ENCODE measurements at regions not wholly inside any gene's neighbourhood (a gene's known extent, or its start where the extent isn't known, plus 50 kb on each side); places are given as distances from the start of the nearest gene placed in this dataset.

GRCh38 chr6:126897758-126898157 lies 220.7 kb upstream of the RSPO3 start:
- H3K27ac ChIP-seq (ENCODE audit: insufficient read depth, low read length, poor library complexity, severe bottlenecking) = no peak overlapping the region

GRCh38 chr6:126904176-126904575 lies 214.3 kb upstream of the RSPO3 start:
- Mint-ChIP-seq H3K36me3 (no peaks in the 10 kb centered on the region), H3K27ac (no peak overlapping the region), H3K4me1 (no peaks in the 10 kb centered on the region), H3K4me3 (no peak overlapping the region), H3K9me3 (no peaks in the 10 kb centered on the region), H3K27me3 (no peaks in the 10 kb centered on the region)
- ATAC-seq (ENCODE audit: low read depth in 2 of 2) = no peak
- no peaks in the 10 kb centered on the region for H3K27me3 ChIP-seq (ENCODE audit: control insufficient read depth, insufficient read depth, low read length)
- no peaks in the 10 kb centered on the region for H3K9me3 ChIP-seq (ENCODE audit: control insufficient read depth in 2 of 2, low read length in 2 of 2)
- no peak overlapping the region for H3K27ac ChIP-seq (ENCODE audit: insufficient read depth, low read length, poor library complexity, severe bottlenecking)
- no peak for DNase-seq
- no peaks in the 10 kb centered on the region for H3K36me3 ChIP-seq (ENCODE audit: control insufficient read depth, insufficient read depth, low read length)
- no peaks in the 10 kb centered on the region for H3K4me1 ChIP-seq (ENCODE audit: control insufficient read depth, insufficient read depth, low read length, poor library complexity, severe bottlenecking)
- no peak overlapping the region for H3K4me3 ChIP-seq (ENCODE audit: low read depth, low read length)

More at GRCh38 chr6:126897758-126898157, 220.7 kb upstream of the RSPO3 start:
- ATAC-seq (ENCODE audit: low read depth in 2 of 2) = no peak
- no peaks in the 10 kb centered on the region for H3K9me3 ChIP-seq (ENCODE audit: control insufficient read depth in 2 of 2, low read length in 2 of 2)
- H3K4me3 ChIP-seq (ENCODE audit: low read depth, low read length) = no peak overlapping the region
- H3K27me3 Mint-ChIP-seq = no peaks in the 10 kb centered on the region
- no peaks in the 10 kb centered on the region for H3K36me3 ChIP-seq (ENCODE audit: control insufficient read depth, insufficient read depth, low read length)
- DNase-seq = no peak
- no peaks in the 10 kb centered on the region for H3K4me1 ChIP-seq (ENCODE audit: control insufficient read depth, insufficient read depth, low read length, poor library complexity, severe bottlenecking)
- peaks cover 0 to 2% (median 0%) of the 10 kb centered on the region in 7 donors for H3K9me3 Mint-ChIP-seq
- no peaks in the 10 kb centered on the region for H3K4me1 Mint-ChIP-seq
- no peak overlapping the region for H3K4me3 Mint-ChIP-seq
- H3K36me3 Mint-ChIP-seq = no peaks in the 10 kb centered on the region
- H3K27ac Mint-ChIP-seq = peak overlapping the region in 1 of 3 donors; percentile 83
- no peaks in the 10 kb centered on the region for H3K27me3 ChIP-seq (ENCODE audit: control insufficient read depth, insufficient read depth, low read length)

GRCh38 chr6:126905917-126906316 lies 212.6 kb upstream of the RSPO3 start:
- Mint-ChIP-seq H3K4me1 (no peaks in the 10 kb centered on the region), H3K36me3 (no peaks in the 10 kb centered on the region), H3K9me3 (peaks cover 0 to 2% (median 0%) of the 10 kb centered on the region in 7 donors), H3K4me3 (no peak overlapping the region), H3K27ac (no peak overlapping the region), H3K27me3 (peaks cover 4% of the 10 kb centered on the region)
- DNase-seq (no peak), ATAC-seq (ENCODE audit: low read depth in 2 of 2) (no peak)
- Histone ChIP-seq H3K27me3 (ENCODE audit: control insufficient read depth, insufficient read depth, low read length) (no peaks in the 10 kb centered on the region), H3K4me3 (ENCODE audit: low read depth, low read length) (no peak overlapping the region), H3K27ac (ENCODE audit: insufficient read depth, low read length, poor library complexity, severe bottlenecking) (no peak overlapping the region), H3K36me3 (ENCODE audit: control insufficient read depth, insufficient read depth, low read length) (no peaks in the 10 kb centered on the region), H3K9me3 (ENCODE audit: control insufficient read depth in 2 of 2, low read length in 2 of 2) (no peaks in the 10 kb centered on the region), H3K4me1 (ENCODE audit: control insufficient read depth, insufficient read depth, low read length, poor library complexity, severe bottlenecking) (no peaks in the 10 kb centered on the region)

- H3K4me3 ChIP-seq (ENCODE audit: low read depth, low read length) = no peak overlapping the region
- Mint-ChIP-seq H3K27ac (no peak overlapping the region), H3K27me3 (peaks cover 4% of the 10 kb centered on the region), H3K9me3 (peaks cover 0 to 2% (median 0%) of the 10 kb centered on the region in 7 donors), H3K36me3 (no peaks in the 10 kb centered on the region), H3K4me1 (no peaks in the 10 kb centered on the region), H3K4me3 (no peak overlapping the region)
- ATAC-seq (ENCODE audit: low read depth in 2 of 2) (no peak), DNase-seq (no peak)
- no peaks in the 10 kb centered on the region for H3K4me1 ChIP-seq (ENCODE audit: control insufficient read depth, insufficient read depth, low read length, poor library complexity, severe bottlenecking)
- H3K9me3 ChIP-seq (ENCODE audit: control insufficient read depth in 2 of 2, low read length in 2 of 2) = no peaks in the 10 kb centered on the region
- H3K27me3 ChIP-seq (ENCODE audit: control insufficient read depth, insufficient read depth, low read length) = no peaks in the 10 kb centered on the region
- H3K36me3 ChIP-seq (ENCODE audit: control insufficient read depth, insufficient read depth, low read length) = no peaks in the 10 kb centered on the region
- H3K27ac ChIP-seq (ENCODE audit: insufficient read depth, low read length, poor library complexity, severe bottlenecking) = no peak overlapping the region
Measured at GRCh38 chr6:126907312-126907711, 211.2 kb upstream of the RSPO3 start.

- Histone ChIP-seq H3K4me3 (ENCODE audit: low read depth, low read length) (no peak overlapping the region), H3K27ac (ENCODE audit: insufficient read depth, low read length, poor library complexity, severe bottlenecking) (no peak overlapping the region), H3K36me3 (ENCODE audit: control insufficient read depth, insufficient read depth, low read length) (no peaks in the 10 kb centered on the region), H3K27me3 (ENCODE audit: control insufficient read depth, insufficient read depth, low read length) (no peaks in the 10 kb centered on the region), H3K9me3 (ENCODE audit: control insufficient read depth in 2 of 2, low read length in 2 of 2) (no peaks in the 10 kb centered on the region), H3K4me1 (ENCODE audit: control insufficient read depth, insufficient read depth, low read length, poor library complexity, severe bottlenecking) (no peaks in the 10 kb centered on the region)
- H3K4me1 Mint-ChIP-seq = no peaks in the 10 kb centered on the region
- no peak for ATAC-seq (ENCODE audit: low read depth in 2 of 2)
- peaks cover 0 to 2% (median 0%) of the 10 kb centered on the region in 7 donors for H3K9me3 Mint-ChIP-seq
- no peaks in the 10 kb centered on the region for H3K36me3 Mint-ChIP-seq
- no peak for DNase-seq
- H3K4me3 Mint-ChIP-seq = no peak overlapping the region
- H3K27ac Mint-ChIP-seq = no peak overlapping the region
- peaks cover 4% of the 10 kb centered on the region for H3K27me3 Mint-ChIP-seq
Measured at GRCh38 chr6:126907996-126908395, 210.5 kb upstream of the RSPO3 start.

- H3K27me3 Mint-ChIP-seq = peaks cover 4% of the 10 kb centered on the region
- H3K27ac ChIP-seq (ENCODE audit: insufficient read depth, low read length, poor library complexity, severe bottlenecking) = no peak overlapping the region
Measured at GRCh38 chr6:126909493-126909892, 209.0 kb upstream of the RSPO3 start.

GRCh38 chr6:126913651-126914050 lies 204.8 kb upstream of the RSPO3 start:
- Mint-ChIP-seq H3K9me3 (peaks cover 0 to 3% (median 0%) of the 10 kb centered on the region in 7 donors), H3K27me3 (peaks cover 4% of the 10 kb centered on the region), H3K4me1 (no peaks in the 10 kb centered on the region), H3K4me3 (no peak overlapping the region), H3K36me3 (no peaks in the 10 kb centered on the region), H3K27ac (no peak overlapping the region)
- DNase-seq = no peak
- Histone ChIP-seq H3K27me3 (ENCODE audit: control insufficient read depth, insufficient read depth, low read length) (no peaks in the 10 kb centered on the region), H3K36me3 (ENCODE audit: control insufficient read depth, insufficient read depth, low read length) (no peaks in the 10 kb centered on the region), H3K4me3 (ENCODE audit: low read depth, low read length) (no peak overlapping the region), H3K9me3 (ENCODE audit: control insufficient read depth in 2 of 2, low read length in 2 of 2) (no peaks in the 10 kb centered on the region), H3K27ac (ENCODE audit: insufficient read depth, low read length, poor library complexity, severe bottlenecking) (no peak overlapping the region), H3K4me1 (ENCODE audit: control insufficient read depth, insufficient read depth, low read length, poor library complexity, severe bottlenecking) (no peaks in the 10 kb centered on the region)
- ATAC-seq (ENCODE audit: low read depth in 2 of 2) = no peak

More at GRCh38 chr6:126909493-126909892, 209.0 kb upstream of the RSPO3 start:
- H3K9me3 Mint-ChIP-seq = peaks cover 0 to 3% (median 0%) of the 10 kb centered on the region in 7 donors
- no peaks in the 10 kb centered on the region for H3K27me3 ChIP-seq (ENCODE audit: control insufficient read depth, insufficient read depth, low read length)
- no peak overlapping the region for H3K4me3 Mint-ChIP-seq
- DNase-seq (no peak), ATAC-seq (ENCODE audit: low read depth in 2 of 2) (no peak)
- no peaks in the 10 kb centered on the region for H3K36me3 ChIP-seq (ENCODE audit: control insufficient read depth, insufficient read depth, low read length)
- H3K4me1 ChIP-seq (ENCODE audit: control insufficient read depth, insufficient read depth, low read length, poor library complexity, severe bottlenecking) = no peaks in the 10 kb centered on the region
- H3K4me3 ChIP-seq (ENCODE audit: low read depth, low read length) = no peak overlapping the region
- no peak overlapping the region for H3K27ac Mint-ChIP-seq
- no peaks in the 10 kb centered on the region for H3K36me3 Mint-ChIP-seq
- H3K4me1 Mint-ChIP-seq = no peaks in the 10 kb centered on the region
- H3K9me3 ChIP-seq (ENCODE audit: control insufficient read depth in 2 of 2, low read length in 2 of 2) = no peaks in the 10 kb centered on the region

GRCh38 chr6:126914172-126914571 lies 204.3 kb upstream of the RSPO3 start:
- Histone ChIP-seq H3K4me1 (ENCODE audit: control insufficient read depth, insufficient read depth, low read length, poor library complexity, severe bottlenecking) (no peaks in the 10 kb centered on the region), H3K4me3 (ENCODE audit: low read depth, low read length) (no peak overlapping the region), H3K27ac (ENCODE audit: insufficient read depth, low read length, poor library complexity, severe bottlenecking) (no peak overlapping the region), H3K9me3 (ENCODE audit: control insufficient read depth in 2 of 2, low read length in 2 of 2) (no peaks in the 10 kb centered on the region), H3K27me3 (ENCODE audit: control insufficient read depth, insufficient read depth, low read length) (no peaks in the 10 kb centered on the region), H3K36me3 (ENCODE audit: control insufficient read depth, insufficient read depth, low read length) (no peaks in the 10 kb centered on the region)
- Mint-ChIP-seq H3K27me3 (peaks cover 4% of the 10 kb centered on the region), H3K36me3 (no peaks in the 10 kb centered on the region), H3K4me3 (no peak overlapping the region), H3K27ac (no peak overlapping the region), H3K9me3 (peaks cover 0 to 3% (median 0%) of the 10 kb centered on the region in 7 donors), H3K4me1 (no peaks in the 10 kb centered on the region)
- ATAC-seq (ENCODE audit: low read depth in 2 of 2) = no peak
- DNase-seq = no peak
